ENCODE measurements at regions not wholly inside any gene's neighbourhood (a gene's known extent, or its start where the extent isn't known, plus 50 kb on each side); places are given as distances from the start of the nearest gene placed in this dataset.
A peak's percentile ranks its signal among the peaks of the same experiment; 100 is the strongest.

DNA sequence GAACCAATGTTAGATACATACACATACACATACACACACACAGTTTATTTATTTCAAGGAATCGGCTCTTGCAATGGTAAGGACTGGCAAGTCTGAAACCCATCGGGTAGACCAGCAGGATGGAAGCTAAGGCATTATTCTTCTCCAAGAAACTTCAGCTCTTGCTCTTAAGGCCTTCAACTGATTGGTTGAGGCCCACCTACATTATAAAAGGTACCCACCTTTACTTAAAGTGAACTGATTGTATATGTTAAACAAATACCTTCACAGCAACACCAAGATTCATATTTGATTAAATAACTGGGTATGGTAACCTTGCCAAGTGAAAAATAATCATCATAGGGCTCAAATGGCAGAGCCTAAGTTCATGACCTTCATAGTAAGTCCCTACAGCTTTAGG lies 695.5 kb downstream of the BCL11B start:
- intact Hi-C loops (cut with DNase I) = no loop called here
- no peak overlapping the region for H3K27ac ChIP-seq (ENCODE audit: low read depth in 2 of 2, low read length in 2 of 2)
- DNase-seq (no peak), FAIRE-seq (no peak)
- no peaks in the 10 kb centered on the region for H3K4me1 ChIP-seq (ENCODE audit: control insufficient read depth in 2 of 3, insufficient read depth in 2 of 3, low read depth in 1 of 3, low read length in 3 of 3)
- H3K4me3 ChIP-seq (ENCODE audit: low read length in 3 of 3) = no peak overlapping the region
- H3K9ac ChIP-seq (ENCODE audit: low read length in 3 of 3) = no peak overlapping the region
- no peaks in the 10 kb centered on the region for H3K36me3 ChIP-seq (ENCODE audit: control insufficient read depth in 2 of 3, insufficient read depth in 3 of 3, low read length in 3 of 3)
- TF ChIP-seq CTCF (IDR thresholded peaks at IDR 0.05; ENCODE audit: borderline replicate concordance, extremely low read depth, insufficient read depth) = no peak
- no peaks in the 10 kb centered on the region for H3K27me3 ChIP-seq (ENCODE audit: control insufficient read depth, insufficient read depth, low read length)
- H3K9me3 ChIP-seq (ENCODE audit: control insufficient read depth in 2 of 3, insufficient read depth in 1 of 3, low read length in 3 of 3) = no peaks in the 10 kb centered on the region

DNA sequence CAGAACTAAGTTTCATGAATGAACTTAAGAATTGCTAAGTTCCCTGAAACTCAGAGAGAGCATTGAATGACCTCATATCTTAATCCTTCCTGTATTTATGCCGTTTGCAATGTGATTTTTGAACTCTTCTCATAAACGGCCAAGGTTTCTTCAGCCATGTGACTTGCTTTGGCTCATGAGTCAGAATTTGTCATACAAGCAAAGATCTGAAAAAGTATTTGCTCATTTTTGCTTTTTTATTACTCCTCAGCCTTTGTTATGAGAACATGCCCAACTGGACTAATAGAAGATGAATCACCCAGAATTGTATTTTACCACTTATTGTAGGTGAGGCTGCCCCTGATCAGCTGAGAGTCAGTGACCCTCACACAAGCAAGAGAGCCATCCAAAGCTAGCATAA lies 693.8 kb downstream of the BCL11B start:
- no peak for FAIRE-seq
- intact Hi-C loops (cut with DNase I) = no loop called here
- no peak for TF ChIP-seq CTCF (IDR thresholded peaks at IDR 0.05; ENCODE audit: borderline replicate concordance, extremely low read depth, insufficient read depth)

DNA sequence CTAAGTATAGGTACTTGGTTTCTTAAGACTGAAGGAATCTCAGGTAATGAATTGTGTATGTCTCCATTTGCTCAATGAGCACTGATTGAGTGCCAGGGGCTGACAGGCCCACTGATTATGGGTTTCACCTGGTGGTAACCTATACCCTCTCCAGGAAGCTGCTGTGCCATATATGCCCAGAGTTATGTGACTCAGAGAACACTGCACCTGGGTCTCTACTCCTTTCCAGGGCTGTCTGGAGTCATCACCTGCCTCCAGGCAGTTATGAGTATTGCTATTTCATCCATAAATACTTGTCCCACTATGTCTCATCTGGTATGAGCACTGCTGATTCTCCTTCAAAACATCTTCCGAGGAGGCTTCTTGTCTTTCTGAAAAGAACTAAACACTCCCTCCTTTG lies 692.9 kb downstream of the BCL11B start:
- Histone ChIP-seq H3K36me3 (ENCODE audit: control insufficient read depth in 2 of 3, insufficient read depth in 3 of 3, low read length in 3 of 3) (no peaks in the 10 kb centered on the region), H3K9me3 (ENCODE audit: control insufficient read depth in 2 of 3, insufficient read depth in 1 of 3, low read length in 3 of 3) (no peaks in the 10 kb centered on the region), H3K27ac (ENCODE audit: low read depth in 2 of 2, low read length in 2 of 2) (no peak overlapping the region), H3K4me3 (ENCODE audit: low read length in 3 of 3) (no peak overlapping the region), H3K4me1 (ENCODE audit: control insufficient read depth in 2 of 3, insufficient read depth in 2 of 3, low read depth in 1 of 3, low read length in 3 of 3) (no peaks in the 10 kb centered on the region), H3K27me3 (ENCODE audit: control insufficient read depth, insufficient read depth, low read length) (no peaks in the 10 kb centered on the region), H3K9ac (ENCODE audit: low read length in 3 of 3) (no peak overlapping the region)
- no peak for DNase-seq
- intact Hi-C loops (cut with DNase I) = no loop called here
- no peak for TF ChIP-seq CTCF (IDR thresholded peaks at IDR 0.05; ENCODE audit: borderline replicate concordance, extremely low read depth, insufficient read depth)
- no peak for FAIRE-seq

More for the DNA sequence above, 693.8 kb downstream of the BCL11B start:
- DNase-seq = no peak
- H3K36me3 ChIP-seq (ENCODE audit: control insufficient read depth in 2 of 3, insufficient read depth in 3 of 3, low read length in 3 of 3) = no peaks in the 10 kb centered on the region
- no peaks in the 10 kb centered on the region for H3K9me3 ChIP-seq (ENCODE audit: control insufficient read depth in 2 of 3, insufficient read depth in 1 of 3, low read length in 3 of 3)
- no peak overlapping the region for H3K9ac ChIP-seq (ENCODE audit: low read length in 3 of 3)
- H3K27me3 ChIP-seq (ENCODE audit: control insufficient read depth, insufficient read depth, low read length) = no peaks in the 10 kb centered on the region
- H3K4me3 ChIP-seq (ENCODE audit: low read length in 3 of 3) = no peak overlapping the region
- H3K27ac ChIP-seq (ENCODE audit: low read depth in 2 of 2, low read length in 2 of 2) = no peak overlapping the region
- no peaks in the 10 kb centered on the region for H3K4me1 ChIP-seq (ENCODE audit: control insufficient read depth in 2 of 3, insufficient read depth in 2 of 3, low read depth in 1 of 3, low read length in 3 of 3)

DNA sequence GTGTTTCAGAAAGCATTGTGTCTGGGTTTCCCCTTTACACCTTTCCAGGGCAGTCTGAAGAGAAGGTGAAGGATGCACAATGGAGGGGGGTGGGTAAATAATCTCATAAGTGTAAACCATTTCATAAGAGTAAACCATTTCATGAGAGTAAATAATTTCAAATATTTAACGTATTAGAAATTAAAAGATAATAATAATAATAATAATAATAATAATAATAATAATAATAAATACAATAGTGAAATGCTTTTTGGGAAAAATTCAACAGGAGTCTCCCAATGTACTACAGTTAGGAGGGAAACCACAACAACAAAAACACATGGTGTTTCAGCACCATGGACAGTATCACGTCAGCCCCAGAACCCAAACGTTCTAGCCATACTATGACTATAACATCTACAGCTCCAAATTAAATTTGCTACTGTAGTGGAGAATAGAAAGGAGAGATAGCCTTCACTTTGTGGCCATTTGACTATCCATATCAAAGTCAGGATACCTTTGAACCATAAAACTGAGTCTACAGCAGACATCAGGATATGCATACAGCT lies 691.8 kb downstream of the BCL11B start:
- TF ChIP-seq CTCF (IDR thresholded peaks at IDR 0.05; ENCODE audit: borderline replicate concordance, extremely low read depth, insufficient read depth) = no peak
- DNase-seq (peak in 3 of 5 donors; percentile 41 to 78 (median 74)), FAIRE-seq (no peak)
- H3K4me1 ChIP-seq (ENCODE audit: control insufficient read depth in 2 of 3, insufficient read depth in 2 of 3, low read depth in 1 of 3, low read length in 3 of 3) = no peaks in the 10 kb centered on the region
- no peaks in the 10 kb centered on the region for H3K36me3 ChIP-seq (ENCODE audit: control insufficient read depth in 2 of 3, insufficient read depth in 3 of 3, low read length in 3 of 3)
- H3K9me3 ChIP-seq (ENCODE audit: control insufficient read depth in 2 of 3, insufficient read depth in 1 of 3, low read length in 3 of 3) = no peaks in the 10 kb centered on the region
- H3K4me3 ChIP-seq (ENCODE audit: low read length in 3 of 3) = no peak overlapping the region
- no peaks in the 10 kb centered on the region for H3K27me3 ChIP-seq (ENCODE audit: control insufficient read depth, insufficient read depth, low read length)
- no peak overlapping the region for H3K27ac ChIP-seq (ENCODE audit: low read depth in 2 of 2, low read length in 2 of 2)
- no peak overlapping the region for H3K9ac ChIP-seq (ENCODE audit: low read length in 3 of 3)
- intact Hi-C loops (cut with DNase I) = no loop called here

Data from kidney (tissue), 13 donors.